OCI-LY7 (cell line): ENCODE measurements at regions not wholly inside any gene's neighbourhood (a gene's known extent, or its start where the extent isn't known, plus 50 kb on each side); places are given as distances from the start of the nearest gene placed in this dataset.

ENCODE experiments used
- BruUV-seq: library from RNA; stranded (reverse); fragments of 400-500 nt; replicated peaks from 2 replicates; lab custom pipeline; 2021; lab: Mats Ljungman, UMichigan
- CTCF ChIA-PET: fragments of 300-600 bp; sonication (Branson Sonifier 250); formaldehyde crosslinking; loops from one replicate; lab custom pipeline; 2022; ENCODE audit warnings: antibody characterized with exemption; ENCODE audit not compliant: unreplicated experiment; lab: Charles Lee
- POLR2A ChIA-PET: fragments of 300-600 bp; sonication (Branson Sonifier 250); formaldehyde crosslinking; loops from one replicate; lab custom pipeline; 2022; ENCODE audit warnings: antibody characterized with exemption; lab: Charles Lee
- DNase-seq: peaks from one replicate; pipeline ENCODE4 v3.0.0-alpha.2; 2015; ENCODE audit warnings: low spot score
- H2AFZ ChIP-seq: fragments of 200-600 bp; sonication (generic), shearing (Covaris generic); 2 replicates; pipeline ENCODE4 v1.6.1; 2014; ENCODE audit warnings: mild to moderate bottlenecking, antibody characterized with exemption, low read length, moderate library complexity
- H3K27ac ChIP-seq: fragments of 200-600 bp; sonication (generic); 2 replicates; pipeline ENCODE4 v1.5.1; 2014; ENCODE audit warnings: mixed run types, low read depth, mild to moderate bottlenecking, moderate library complexity, low read length, inconsistent platforms; ENCODE audit not compliant: poor library complexity, severe bottlenecking
- H3K36me3 ChIP-seq: fragments of 200-600 bp; sonication (generic); 2 replicates; pipeline ENCODE4 v1.6.1; 2014; ENCODE audit warnings: mild to moderate bottlenecking, antibody characterized with exemption, low read length, moderate library complexity, mixed read lengths; ENCODE audit not compliant: insufficient read depth
- H3K4me1 ChIP-seq: fragments of 200-600 bp; sonication (generic); 2 replicates; pipeline ENCODE4 v1.5.1; 2014; ENCODE audit warnings: mild to moderate bottlenecking, low read length; ENCODE audit not compliant: insufficient read depth, poor library complexity, severe bottlenecking
- H3K4me2 ChIP-seq: fragments of 200-600 bp; sonication (generic); 2 replicates; pipeline ENCODE4 v1.6.1; 2014; ENCODE audit warnings: mild to moderate bottlenecking, low read length
- H3K4me3 ChIP-seq: fragments of 200-600 bp; sonication (generic); 2 replicates; pipeline ENCODE4 v1.5.1; 2014; ENCODE audit warnings: mild to moderate bottlenecking, low read depth, low read length; ENCODE audit not compliant: poor library complexity, severe bottlenecking
- H3K79me2 ChIP-seq: fragments of 200-600 bp; sonication (generic); 2 replicates; pipeline ENCODE4 v1.6.1; 2016; ENCODE audit warnings: low read depth, mild to moderate bottlenecking, low read length, moderate library complexity, mixed read lengths; ENCODE audit not compliant: insufficient read depth
- H3K9me2 ChIP-seq: fragments of 200-600 bp; sonication (generic); 2 replicates; pipeline ENCODE4 v1.6.1; 2016; ENCODE audit warnings: mild to moderate bottlenecking, low read length, mixed read lengths; ENCODE audit not compliant: insufficient read depth
- H3K9me3 ChIP-seq: fragments of 200-600 bp; sonication (generic); 2 replicates; pipeline ENCODE4 v1.6.1; 2014; ENCODE audit warnings: mild to moderate bottlenecking, mixed run types, low read length, mixed read lengths
- H4K20me1 ChIP-seq: fragments of 200-600 bp; sonication (generic); 2 replicates; pipeline ENCODE4 v1.6.1; 2014; ENCODE audit warnings: mild to moderate bottlenecking, antibody characterized with exemption, low read length, moderate library complexity, mixed read lengths; ENCODE audit not compliant: insufficient read depth
- CTCF ChIP-seq: fragments of 200-600 bp; sonication (generic); conservative IDR thresholded peaks from 2 replicates; pipeline ENCODE4 v1.5.1; 2014; ENCODE audit warnings: mild to moderate bottlenecking, antibody characterized with exemption, low read length, moderate library complexity, mixed read lengths
- EZH2phosphoT487 ChIP-seq: fragments of 200-600 bp; sonication (generic); IDR thresholded peaks from 2 replicates; pipeline ENCODE4 v1.6.1; 2018; ENCODE audit warnings: low read depth, borderline replicate concordance, mild to moderate bottlenecking, mixed run types, antibody characterized with exemption, low read length, moderate library complexity, mixed read lengths
- intact Hi-C: fragments of 100-400 bp; cut with micrococcal nuclease; formaldehyde crosslinking; loops from one replicate; pipeline ENCODE4 v1.10.0; 2022; ENCODE audit not compliant: unreplicated experiment

GRCh38 chr18:66440433-66440832, 163.5 kb downstream of the CDH19 start:
- no peaks in the 10 kb centered on the region for H3K9me3 ChIP-seq
- H3K27ac ChIP-seq: no peak overlapping the region
- no peaks in the 10 kb centered on the region for H3K4me1 ChIP-seq
- no TSS peak for BruUV-seq
- CTCF ChIA-PET: no interaction called here
- TF ChIP-seq EZH2phosphoT487 (no peak), CTCF (no peak)
- H3K79me2 ChIP-seq: no peaks in the 10 kb centered on the region
- no peak overlapping the region for H2AFZ ChIP-seq
- no peaks in the 10 kb centered on the region for H3K36me3 ChIP-seq
- no peak overlapping the region for H3K4me3 ChIP-seq
- no peaks in the 10 kb centered on the region for H4K20me1 ChIP-seq
- H3K4me2 ChIP-seq: no peak overlapping the region
- no peak for DNase-seq
- POLR2A ChIA-PET: no interaction called here
- H3K9me2 ChIP-seq: no peaks in the 10 kb centered on the region
- intact Hi-C loops: no loop called here

- POLR2A ChIA-PET: interaction anchor here (1.0 kb wide), 1 partner anchor 8 kb away, joined by 4 read pairs; no protein-coding TSS in a partner anchor
- H4K20me1 ChIP-seq: no peaks in the 10 kb centered on the region
- no peaks in the 10 kb centered on the region for H3K9me2 ChIP-seq
- DNase-seq: no peak
- no peak overlapping the region for H3K27ac ChIP-seq
- CTCF ChIA-PET: no interaction called here
- TF ChIP-seq EZH2phosphoT487 (no peak), CTCF (no peak)
- BruUV-seq: no TSS peak
- no peaks in the 10 kb centered on the region for H3K79me2 ChIP-seq
- no peak overlapping the region for H2AFZ ChIP-seq
- intact Hi-C loops: no loop called here
- H3K4me3 ChIP-seq: no peak overlapping the region
- H3K9me3 ChIP-seq: no peaks in the 10 kb centered on the region
- no peaks in the 10 kb centered on the region for H3K36me3 ChIP-seq
- H3K4me2 ChIP-seq: no peak overlapping the region
- H3K4me1 ChIP-seq: no peaks in the 10 kb centered on the region
Observed at GRCh38 chr18:66439670-66440069, 164.2 kb downstream of the CDH19 start.

GRCh38 chr18:66438711-66439536, 165.0 kb downstream of the CDH19 start:
- Histone ChIP-seq H3K4me3 (no peak overlapping the region), H3K79me2 (no peaks in the 10 kb centered on the region), H3K36me3 (no peaks in the 10 kb centered on the region), H3K9me3 (no peaks in the 10 kb centered on the region), H3K9me2 (no peaks in the 10 kb centered on the region), H3K4me2 (no peak overlapping the region), H3K4me1 (no peaks in the 10 kb centered on the region), H2AFZ (no peak overlapping the region), H4K20me1 (no peaks in the 10 kb centered on the region), H3K27ac (no peak overlapping the region)
- ChIA-PET CTCF (no interaction called here), POLR2A (interaction anchor here (1.0 kb wide), 1 partner anchor 9 kb away, joined by 4 read pairs; no protein-coding TSS in a partner anchor)
- TF ChIP-seq EZH2phosphoT487 (no peak), CTCF (no peak)
- BruUV-seq: no TSS peak
- intact Hi-C loops: no loop called here
- no peak for DNase-seq
